Loucy (cell line): ENCODE measurements at regions not wholly inside any gene's neighbourhood (a gene's known extent, or its start where the extent isn't known, plus 50 kb on each side); places are given as distances from the start of the nearest gene placed in this dataset.

ENCODE experiments used
- H2AFZ ChIP-seq: fragments of 200-600 bp; sonication (generic); 2 replicates; pipeline ENCODE4 v1.6.0; 2016; ENCODE audit warnings: antibody characterized with exemption, mild to moderate bottlenecking, low read length, moderate library complexity
- H3F3A ChIP-seq: fragments of 200-600 bp; 2 replicates; pipeline ENCODE4 v1.6.0; 2016; ENCODE audit warnings: antibody characterized with exemption, low read depth, mild to moderate bottlenecking
- H3K27me3 ChIP-seq: fragments of 200-600 bp; sonication (generic); 2 replicates; pipeline ENCODE4 v1.6.1; 2014; ENCODE audit warnings: low read length, mild to moderate bottlenecking; ENCODE audit not compliant: insufficient read depth, poor library complexity, severe bottlenecking
- H3K36me3 ChIP-seq: fragments of 200-600 bp; sonication (generic); 2 replicates; pipeline ENCODE4 v1.6.1; 2016; ENCODE audit warnings: low read length; ENCODE audit not compliant: insufficient read depth
- H3K4me1 ChIP-seq: fragments of 200-600 bp; sonication (generic); 2 replicates; pipeline ENCODE4 v1.5.1; 2014; ENCODE audit warnings: low read length, mild to moderate bottlenecking; ENCODE audit not compliant: insufficient read depth, poor library complexity, severe bottlenecking
- H3K4me2 ChIP-seq: fragments of 200-600 bp; sonication (generic); 2 replicates; pipeline ENCODE4 v1.6.0; 2014; ENCODE audit warnings: antibody characterized with exemption, low read length, low read depth, mild to moderate bottlenecking; ENCODE audit not compliant: poor library complexity, severe bottlenecking
- H3K4me3 ChIP-seq: fragments of 200-600 bp; sonication (generic); 2 replicates; pipeline ENCODE4 v1.5.1; 2014; ENCODE audit warnings: low read length, mild to moderate bottlenecking, mixed read lengths; ENCODE audit not compliant: poor library complexity, severe bottlenecking
- H3K79me2 ChIP-seq: fragments of 200-600 bp; sonication (generic); 2 replicates; pipeline ENCODE4 v1.6.1; 2014; ENCODE audit warnings: low read length; ENCODE audit not compliant: insufficient read depth
- H3K9ac ChIP-seq: fragments of 200-600 bp; sonication (generic); 2 replicates; pipeline ENCODE4 v1.6.0; 2014; ENCODE audit warnings: mild to moderate bottlenecking, low read depth, low read length, moderate library complexity; ENCODE audit not compliant: poor library complexity, severe bottlenecking
- H3K9me2 ChIP-seq: fragments of 200-600 bp; sonication (generic); replicated peaks from 2 replicates; pipeline ENCODE4 v1.6.1; 2016; ENCODE audit warnings: low read depth, low read length, mixed read lengths
- H3K9me3 ChIP-seq: fragments of 200-600 bp; sonication (generic); 2 replicates; pipeline ENCODE4 v1.6.1; 2014; ENCODE audit warnings: mild to moderate bottlenecking, antibody characterized with exemption, low read length, low read depth; ENCODE audit not compliant: insufficient read depth
- H4K20me1 ChIP-seq: fragments of 200-600 bp; sonication (generic); 2 replicates; pipeline ENCODE4 v1.6.0; 2014; ENCODE audit warnings: antibody characterized with exemption, low read length, mild to moderate bottlenecking; ENCODE audit not compliant: insufficient read depth, poor library complexity, severe bottlenecking
- EZH2phosphoT487 ChIP-seq: fragments of 200-600 bp; IDR thresholded peaks from 2 replicates; pipeline ENCODE4 v1.6.1; 2018; ENCODE audit warnings: antibody characterized with exemption, mild to moderate bottlenecking, moderate library complexity, borderline replicate concordance
- TF ChIP-seq, protein P1 (sequence below): fragments of 200-600 bp; sonication (generic); conservative IDR thresholded peaks from 2 replicates; pipeline ENCODE4 v1.5.1; 2014; ENCODE audit warnings: mild to moderate bottlenecking, antibody characterized with exemption, low read length

DNA sequence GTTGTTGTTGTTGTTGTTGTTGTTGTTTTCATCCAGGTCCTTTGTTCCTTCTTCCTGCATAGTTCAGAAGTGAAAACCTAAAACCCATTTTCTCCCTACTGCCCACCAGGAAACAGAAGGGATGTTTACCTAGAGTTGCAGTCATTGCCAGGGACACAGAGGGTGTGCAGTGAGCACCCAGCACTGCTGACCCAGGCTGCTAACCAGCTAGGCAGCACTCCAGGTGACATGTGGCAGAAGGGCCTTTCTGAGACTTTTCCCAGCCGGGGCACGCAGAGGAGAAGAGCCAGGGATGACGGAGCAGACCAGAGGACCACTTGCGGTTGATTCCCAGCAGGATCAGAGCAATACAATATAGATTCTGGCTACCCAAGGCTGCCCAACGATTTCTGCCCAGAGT lies 286.3 kb downstream of the BCL11A start:
- no peaks in the 10 kb centered on the region for H3K36me3 ChIP-seq
- H3K4me3 ChIP-seq: no peak overlapping the region
- H3K9me2 ChIP-seq: no peaks in the 10 kb centered on the region
- no peak overlapping the region for H3K9ac ChIP-seq
- no peak overlapping the region for H3K4me2 ChIP-seq
- no peak overlapping the region for H2AFZ ChIP-seq
- no peaks in the 10 kb centered on the region for H3K27me3 ChIP-seq
- no peaks in the 10 kb centered on the region for H3K4me1 ChIP-seq
- no peaks in the 10 kb centered on the region for H3K79me2 ChIP-seq
- no peaks in the 10 kb centered on the region for H3F3A ChIP-seq
- no peak for TF ChIP-seq EZH2phosphoT487
- TF ChIP-seq, protein P1, sequence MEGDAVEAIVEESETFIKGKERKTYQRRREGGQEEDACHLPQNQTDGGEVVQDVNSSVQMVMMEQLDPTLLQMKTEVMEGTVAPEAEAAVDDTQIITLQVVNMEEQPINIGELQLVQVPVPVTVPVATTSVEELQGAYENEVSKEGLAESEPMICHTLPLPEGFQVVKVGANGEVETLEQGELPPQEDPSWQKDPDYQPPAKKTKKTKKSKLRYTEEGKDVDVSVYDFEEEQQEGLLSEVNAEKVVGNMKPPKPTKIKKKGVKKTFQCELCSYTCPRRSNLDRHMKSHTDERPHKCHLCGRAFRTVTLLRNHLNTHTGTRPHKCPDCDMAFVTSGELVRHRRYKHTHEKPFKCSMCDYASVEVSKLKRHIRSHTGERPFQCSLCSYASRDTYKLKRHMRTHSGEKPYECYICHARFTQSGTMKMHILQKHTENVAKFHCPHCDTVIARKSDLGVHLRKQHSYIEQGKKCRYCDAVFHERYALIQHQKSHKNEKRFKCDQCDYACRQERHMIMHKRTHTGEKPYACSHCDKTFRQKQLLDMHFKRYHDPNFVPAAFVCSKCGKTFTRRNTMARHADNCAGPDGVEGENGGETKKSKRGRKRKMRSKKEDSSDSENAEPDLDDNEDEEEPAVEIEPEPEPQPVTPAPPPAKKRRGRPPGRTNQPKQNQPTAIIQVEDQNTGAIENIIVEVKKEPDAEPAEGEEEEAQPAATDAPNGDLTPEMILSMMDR: no peak
- no peaks in the 10 kb centered on the region for H3K9me3 ChIP-seq
- no peaks in the 10 kb centered on the region for H4K20me1 ChIP-seq

DNA sequence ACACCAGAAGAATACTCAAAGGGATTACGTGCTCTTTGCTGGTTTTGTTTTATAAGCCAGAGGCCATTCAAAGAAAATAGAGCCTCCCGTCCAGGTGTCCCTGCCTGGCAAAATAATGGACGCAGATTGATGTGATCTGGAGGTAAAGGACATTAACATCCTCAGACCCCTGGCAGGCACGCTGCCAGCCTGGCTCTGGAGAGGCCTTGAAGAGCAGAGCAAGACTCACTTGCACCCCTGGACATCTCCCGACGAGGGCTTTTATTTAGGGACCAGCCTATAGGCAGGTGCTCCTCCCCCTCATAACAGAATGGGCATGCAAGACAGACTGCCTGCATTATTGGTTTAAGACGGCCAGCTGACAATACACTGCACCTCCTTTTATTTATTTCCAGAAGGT lies 291.3 kb downstream of the BCL11A start:
- H4K20me1 ChIP-seq: no peaks in the 10 kb centered on the region

DNA sequence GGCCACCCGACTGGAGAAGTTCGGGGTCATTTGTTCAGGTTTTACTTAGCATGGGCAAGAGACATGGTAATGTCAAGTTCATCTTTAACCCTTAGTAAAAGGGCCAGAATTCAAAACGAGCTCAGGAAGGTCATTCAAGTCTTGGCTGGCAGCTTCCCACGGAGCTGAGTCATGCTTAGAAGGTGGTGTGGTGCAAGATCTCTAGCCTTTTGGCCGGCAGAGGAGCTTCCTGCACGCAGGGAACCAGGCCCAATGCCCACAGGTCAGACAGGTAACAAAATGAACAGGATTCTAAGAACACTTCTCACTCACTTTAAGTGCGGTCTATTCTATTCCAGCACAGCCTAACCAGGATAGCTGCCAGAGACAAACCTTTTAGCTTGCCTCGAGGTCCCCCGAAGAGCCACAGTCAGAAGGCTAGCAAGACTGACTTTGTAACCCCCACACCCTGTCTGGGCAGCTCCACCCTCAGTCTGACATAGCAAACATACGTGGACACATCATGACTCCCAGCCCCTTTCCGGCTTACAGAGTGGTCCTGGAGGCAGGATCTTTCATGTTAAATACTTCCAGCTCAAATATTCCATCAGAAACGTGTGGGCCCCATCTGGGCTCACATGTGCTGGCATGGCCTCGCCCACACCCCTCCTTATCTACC lies 292.7 kb downstream of the BCL11A start:
- TF ChIP-seq EZH2phosphoT487: no peak
- TF ChIP-seq, protein P1: no peak
- no peaks in the 10 kb centered on the region for H3K79me2 ChIP-seq
- no peaks in the 10 kb centered on the region for H3K4me1 ChIP-seq
- H3K36me3 ChIP-seq: no peaks in the 10 kb centered on the region
- H3K9me3 ChIP-seq: no peaks in the 10 kb centered on the region
- H3K4me2 ChIP-seq: no peak overlapping the region
- no peak overlapping the region for H2AFZ ChIP-seq
- no peaks in the 10 kb centered on the region for H3F3A ChIP-seq
- H3K9ac ChIP-seq: no peak overlapping the region
- no peak overlapping the region for H3K4me3 ChIP-seq
- no peaks in the 10 kb centered on the region for H3K9me2 ChIP-seq
- H4K20me1 ChIP-seq: no peaks in the 10 kb centered on the region
- H3K27me3 ChIP-seq: no peaks in the 10 kb centered on the region

More for the DNA sequence above, 291.3 kb downstream of the BCL11A start:
- no peak overlapping the region for H2AFZ ChIP-seq
- no peak overlapping the region for H3K4me2 ChIP-seq
- no peaks in the 10 kb centered on the region for H3K9me2 ChIP-seq
- no peaks in the 10 kb centered on the region for H3K4me1 ChIP-seq
- TF ChIP-seq, protein P1: no peak
- TF ChIP-seq EZH2phosphoT487: no peak
- H3K9me3 ChIP-seq: no peaks in the 10 kb centered on the region
- H3F3A ChIP-seq: no peaks in the 10 kb centered on the region
- H3K79me2 ChIP-seq: no peaks in the 10 kb centered on the region
- H3K36me3 ChIP-seq: no peaks in the 10 kb centered on the region
- H3K27me3 ChIP-seq: no peaks in the 10 kb centered on the region
- H3K9ac ChIP-seq: no peak overlapping the region
- no peak overlapping the region for H3K4me3 ChIP-seq
